IPS-15b (cell line): ENCODE measurements at regions not wholly inside any gene's neighbourhood (a gene's known extent, or its start where the extent isn't known, plus 50 kb on each side); places are given as distances from the start of the nearest gene placed in this dataset.

Source experiments
- H3K27me3 ChIP-seq: one replicate; pipeline ENCODE4 v1.6.1; 2013; ENCODE audit warnings: low read length; ENCODE audit not compliant: control insufficient read depth, insufficient read depth
- H3K36me3 ChIP-seq: one replicate; pipeline ENCODE4 v1.6.1; 2013; ENCODE audit warnings: low read length; ENCODE audit not compliant: control insufficient read depth, insufficient read depth
- H3K4me1 ChIP-seq: one replicate; pipeline ENCODE4 v1.6.1; 2013; ENCODE audit warnings: mild to moderate bottlenecking, low read length; ENCODE audit not compliant: control insufficient read depth, insufficient read depth
- H3K4me3 ChIP-seq: one replicate; pipeline ENCODE4 v1.5.1; 2013; ENCODE audit warnings: low read depth, low read length
- H3K9ac ChIP-seq: one replicate; pipeline ENCODE4 v1.6.1; 2013; ENCODE audit warnings: low read depth, mild to moderate bottlenecking, low read length
- H3K9me3 ChIP-seq: one replicate; pipeline ENCODE4 v1.6.1; 2013; ENCODE audit warnings: mild to moderate bottlenecking, low read length; ENCODE audit not compliant: control insufficient read depth, insufficient read depth

GRCh38 chr9:78938821-78939220 lies 632.9 kb upstream of the TLE4 start:
- Histone ChIP-seq H3K36me3 (no peaks in the 10 kb centered on the region), H3K4me1 (no peaks in the 10 kb centered on the region), H3K27me3 (no peaks in the 10 kb centered on the region), H3K9ac (no peak overlapping the region), H3K9me3 (no peaks in the 10 kb centered on the region), H3K4me3 (no peak overlapping the region)

- Histone ChIP-seq H3K36me3 (no peaks in the 10 kb centered on the region), H3K4me3 (no peak overlapping the region), H3K4me1 (no peaks in the 10 kb centered on the region), H3K9me3 (no peaks in the 10 kb centered on the region), H3K9ac (no peak overlapping the region), H3K27me3 (no peaks in the 10 kb centered on the region)
Measured at GRCh38 chr9:78939311-78940065, 632.3 kb upstream of the TLE4 start.

- H3K4me1 ChIP-seq: no peaks in the 10 kb centered on the region
- no peaks in the 10 kb centered on the region for H3K9me3 ChIP-seq
- H3K4me3 ChIP-seq: no peak overlapping the region
- no peaks in the 10 kb centered on the region for H3K27me3 ChIP-seq
- H3K36me3 ChIP-seq: no peaks in the 10 kb centered on the region
- no peak overlapping the region for H3K9ac ChIP-seq
Measured at GRCh38 chr9:78940121-78940855, 631.5 kb upstream of the TLE4 start.

- Histone ChIP-seq H3K9ac (no peak overlapping the region), H3K9me3 (peaks cover 11% of the 10 kb centered on the region), H3K27me3 (no peaks in the 10 kb centered on the region), H3K4me3 (no peak overlapping the region), H3K36me3 (no peaks in the 10 kb centered on the region), H3K4me1 (no peaks in the 10 kb centered on the region)
Measured at GRCh38 chr9:78954286-78954685, 617.5 kb upstream of the TLE4 start.

GRCh38 chr9:78958892-78959291 lies 612.9 kb upstream of the TLE4 start:
- Histone ChIP-seq H3K36me3 (no peaks in the 10 kb centered on the region), H3K9ac (no peak overlapping the region), H3K9me3 (no peaks in the 10 kb centered on the region), H3K27me3 (no peaks in the 10 kb centered on the region), H3K4me3 (no peak overlapping the region), H3K4me1 (no peaks in the 10 kb centered on the region)

GRCh38 chr9:78962156-78962555 lies 609.6 kb upstream of the TLE4 start:
- Histone ChIP-seq H3K9me3 (no peaks in the 10 kb centered on the region), H3K9ac (no peak overlapping the region), H3K27me3 (no peaks in the 10 kb centered on the region), H3K36me3 (no peaks in the 10 kb centered on the region), H3K4me3 (no peak overlapping the region), H3K4me1 (no peaks in the 10 kb centered on the region)

- Histone ChIP-seq H3K9me3 (no peaks in the 10 kb centered on the region), H3K9ac (no peak overlapping the region), H3K4me1 (no peaks in the 10 kb centered on the region), H3K4me3 (no peak overlapping the region), H3K27me3 (no peaks in the 10 kb centered on the region), H3K36me3 (no peaks in the 10 kb centered on the region)
Measured at GRCh38 chr9:78963911-78964310, 607.9 kb upstream of the TLE4 start.

GRCh38 chr9:78967596-78968217 lies 604.1 kb upstream of the TLE4 start:
- H3K27me3 ChIP-seq: no peaks in the 10 kb centered on the region
- no peak overlapping the region for H3K4me3 ChIP-seq
- H3K9me3 ChIP-seq: no peaks in the 10 kb centered on the region
- no peaks in the 10 kb centered on the region for H3K36me3 ChIP-seq
- no peak overlapping the region for H3K9ac ChIP-seq
- H3K4me1 ChIP-seq: peaks cover 14% of the 10 kb centered on the region

GRCh38 chr9:78970375-78970774 lies 601.4 kb upstream of the TLE4 start:
- Histone ChIP-seq H3K4me3 (no peak overlapping the region), H3K9me3 (no peaks in the 10 kb centered on the region), H3K4me1 (peaks cover 22% of the 10 kb centered on the region), H3K27me3 (no peaks in the 10 kb centered on the region), H3K36me3 (no peaks in the 10 kb centered on the region), H3K9ac (no peak overlapping the region)

- H3K27me3 ChIP-seq: no peaks in the 10 kb centered on the region
- no peaks in the 10 kb centered on the region for H3K9me3 ChIP-seq
- no peak overlapping the region for H3K9ac ChIP-seq
- H3K4me3 ChIP-seq: no peak overlapping the region
- H3K36me3 ChIP-seq: no peaks in the 10 kb centered on the region
- H3K4me1 ChIP-seq: peaks cover 24% of the 10 kb centered on the region
Measured at GRCh38 chr9:78971540-78971939, 600.2 kb upstream of the TLE4 start.

- no peaks in the 10 kb centered on the region for H3K9me3 ChIP-seq
- H3K36me3 ChIP-seq: no peaks in the 10 kb centered on the region
- H3K4me1 ChIP-seq: peaks cover 24% of the 10 kb centered on the region
- H3K4me3 ChIP-seq: no peak overlapping the region
- H3K9ac ChIP-seq: no peak overlapping the region
- H3K27me3 ChIP-seq: no peaks in the 10 kb centered on the region
Measured at GRCh38 chr9:78972303-78972999, 599.3 kb upstream of the TLE4 start.
